ENCODE measurements at regions not wholly inside any gene's neighbourhood (a gene's known extent, or its start where the extent isn't known, plus 50 kb on each side); places are given as distances from the start of the nearest gene placed in this dataset.
"Not testable (repeated sequence)": the region's sequence is repeated elsewhere in the genome, so short reads cannot be mapped to it uniquely, and the experiment has no call there.

GRCh38 chr6:169087443-169088041 is 166.1 kb downstream of the THBS2 start:
- peaks cover 23% of the 10 kb centered on the region for H3K9me3 Mint-ChIP-seq
- peaks cover 15% of the 10 kb centered on the region for H3K36me3 Mint-ChIP-seq (ENCODE audit: low read depth)
- H3K4me3 Mint-ChIP-seq: no peak overlapping the region
- DNase-seq (ENCODE audit: low read depth, low spot score): no peak
- no peaks in the 10 kb centered on the region for H3K27me3 Mint-ChIP-seq (ENCODE audit: low read depth)
- no peaks in the 10 kb centered on the region for H3K4me1 Mint-ChIP-seq
- no peak for TF ChIP-seq CTCF (conservative IDR thresholded peaks at IDR 0.05)
- no peak overlapping the region for H3K27ac Mint-ChIP-seq (ENCODE audit: unreplicated experiment)

GRCh38 chr6:169086616-169087015 is 167.0 kb downstream of the THBS2 start:
- DNase-seq (ENCODE audit: low read depth, low spot score); H3K36me3 Mint-ChIP-seq (ENCODE audit: low read depth); H3K27ac Mint-ChIP-seq (ENCODE audit: unreplicated experiment); H3K4me1 Mint-ChIP-seq; H3K27me3 Mint-ChIP-seq (ENCODE audit: low read depth); H3K4me3 Mint-ChIP-seq: not testable (repeated sequence)
- peaks cover 14% of the 10 kb centered on the region for H3K9me3 Mint-ChIP-seq

GRCh38 chr6:169086020-169086419 is 167.6 kb downstream of the THBS2 start:
- TF ChIP-seq CTCF (conservative IDR thresholded peaks at IDR 0.05): no peak
- Mint-ChIP-seq H3K4me3 (no peak overlapping the region), H3K4me1 (no peaks in the 10 kb centered on the region), H3K27me3 (ENCODE audit: low read depth) (no peaks in the 10 kb centered on the region), H3K36me3 (ENCODE audit: low read depth) (peaks cover 7% of the 10 kb centered on the region), H3K9me3 (peaks cover 17% of the 10 kb centered on the region), H3K27ac (ENCODE audit: unreplicated experiment) (no peak overlapping the region)
- no peak for DNase-seq (ENCODE audit: low read depth, low spot score)

GRCh38 chr6:169085466-169085865 is 168.2 kb downstream of the THBS2 start:
- TF ChIP-seq CTCF (conservative IDR thresholded peaks at IDR 0.05): no peak
- no peak overlapping the region for H3K27ac Mint-ChIP-seq (ENCODE audit: unreplicated experiment)
- H3K4me3 Mint-ChIP-seq: no peak overlapping the region
- no peaks in the 10 kb centered on the region for H3K4me1 Mint-ChIP-seq
- H3K36me3 Mint-ChIP-seq (ENCODE audit: low read depth): peaks cover 7% of the 10 kb centered on the region
- H3K9me3 Mint-ChIP-seq: peaks cover 17% of the 10 kb centered on the region
- H3K27me3 Mint-ChIP-seq (ENCODE audit: low read depth): no peaks in the 10 kb centered on the region
- no peak for DNase-seq (ENCODE audit: low read depth, low spot score)

GRCh38 chr6:169084557-169084956 is 169.1 kb downstream of the THBS2 start:
- peak overlapping the region; percentile 39 for H3K27ac Mint-ChIP-seq (ENCODE audit: unreplicated experiment)
- DNase-seq (ENCODE audit: low read depth, low spot score); H3K4me1 Mint-ChIP-seq: not testable (repeated sequence)

GRCh38 chr6:169084067-169084466 is 169.6 kb downstream of the THBS2 start:
- H3K36me3 Mint-ChIP-seq (ENCODE audit: low read depth): no peaks in the 10 kb centered on the region
- TF ChIP-seq CTCF (conservative IDR thresholded peaks at IDR 0.05): no peak
- H3K4me3 Mint-ChIP-seq: no peak overlapping the region
- no peak overlapping the region for H3K27ac Mint-ChIP-seq (ENCODE audit: unreplicated experiment)
- no peaks in the 10 kb centered on the region for H3K4me1 Mint-ChIP-seq
- H3K9me3 Mint-ChIP-seq: peaks cover 10% of the 10 kb centered on the region
- H3K27me3 Mint-ChIP-seq (ENCODE audit: low read depth): no peaks in the 10 kb centered on the region
- DNase-seq (ENCODE audit: low read depth, low spot score): no peak

More at GRCh38 chr6:169084557-169084956, 169.1 kb downstream of the THBS2 start:
- H3K27me3 Mint-ChIP-seq (ENCODE audit: low read depth); H3K36me3 Mint-ChIP-seq (ENCODE audit: low read depth); H3K4me3 Mint-ChIP-seq: not testable (repeated sequence)
- peaks cover 11% of the 10 kb centered on the region for H3K9me3 Mint-ChIP-seq

All from neural crest cell (in vitro differentiated cells).